Right lobe of liver (tissue), 6 donors: ENCODE measurements at regions not wholly inside any gene's neighbourhood (a gene's known extent, or its start where the extent isn't known, plus 50 kb on each side); places are given as distances from the start of the nearest gene placed in this dataset.

ENCODE experiments used
- ATAC-seq, 4 donors: fragments of 200-7000 bp; cut with Tn5 transposase; one replicate each; pipeline ENCODE4 v1.9.1; 2020; ENCODE audit warnings: mild to moderate bottlenecking in 4 of 4, moderate library complexity in 4 of 4
- DNase-seq, 3 donors: peaks; one replicate each; pipeline ENCODE4 v3.0.0-alpha.2; 2020
- H3K27ac ChIP-seq, 3 donors: fragments of 200-600 bp; one replicate each; pipeline ENCODE4 v1.8.0; 2022
- H3K27me3 ChIP-seq, 2 donors: fragments of 200-600 bp; one replicate each; pipeline ENCODE4 v1.8.0; 2022
- H3K36me3 ChIP-seq, 4 donors: fragments of 200-600 bp; sonication (generic) in 1 of 4; one replicate each; pipeline versions ENCODE4 v1.5.1 to v1.8.0; 2017 to 2022; ENCODE audit warnings: control low read depth in 1 of 4
- H3K4me1 ChIP-seq, 4 donors: fragments of 200-600 bp; sonication (generic) in 1 of 4; one replicate each; pipeline versions ENCODE4 v1.5.1 to v1.8.0; 2017 to 2022; ENCODE audit warnings: control low read depth in 1 of 4
- H3K4me3 ChIP-seq, 3 donors: fragments of 200-600 bp; one replicate each; pipeline ENCODE4 v1.8.0; 2022
- H3K9me3 ChIP-seq, 4 donors: fragments of 200-600 bp; sonication (generic) in 1 of 4; one replicate each; pipeline versions ENCODE4 v1.5.1 to v1.8.0; 2017 to 2022; ENCODE audit warnings: control low read depth in 1 of 4
- CTCF ChIP-seq, 4 donors: fragments of 200-600 bp in 3 of 4; fragments of 450-650 bp in 1 of 4; IDR thresholded peaks; one replicate each; pipeline versions ENCODE4 v1.5.1 to v1.8.0; 2016 to 2022; ENCODE audit warnings: antibody characterized with exemption in 4 of 4, mild to moderate bottlenecking in 2 of 4
- POLR2A ChIP-seq: fragments of 450-650 bp; IDR thresholded peaks from one replicate; pipeline ENCODE4 v1.6.1; 2017; ENCODE audit warnings: antibody characterized with exemption, mild to moderate bottlenecking
- WGBS: methylation state at CpG from one replicate; pipeline ENCODE4 v1.1.6; 2018; ENCODE audit warnings: low coverage, low lambda C conversion rate; ENCODE audit not compliant: insufficient coverage; ENCODE audit errors: missing lambda C conversion rate; 5-methylcytosine and 5-hydroxymethylcytosine counted together
- intact Hi-C, 2 donors: fragments of 100-400 bp; cut with DNase I; formaldehyde crosslinking; loops; one replicate each; pipeline versions ENCODE4 v1.11.2 to v1.14.1; 2022
- donor health status: DM: no; HTN: yes; CAD: no.
- donor health status: DM: no; HTN: no; CAD: no.
- donor health status: DM: no; HTN: no; CAD: no.
- donor health status: DM: no; HTN: yes; CAD: no.
- donor health status: DM: no; HTN: yes; CAD: no.

- DNase-seq = no peak
- Histone ChIP-seq H3K36me3 (no peaks in the 10 kb centered on the region), H3K9me3 (no peaks in the 10 kb centered on the region), H3K27ac (no peak overlapping the region), H3K27me3 (no peaks in the 10 kb centered on the region), H3K4me3 (no peak overlapping the region), H3K4me1 (no peaks in the 10 kb centered on the region)
- intact Hi-C loops = no loop called here
- ATAC-seq = no peak
- TF ChIP-seq POLR2A = no peak
- TF ChIP-seq CTCF (IDR thresholded peaks at IDR 0.05) = no peak
- 92% methylated on average over 1 of the region's 1 CpG for WGBS
Measured at GRCh38 chr2:150885236-150885635, 376.4 kb downstream of the RBM43 start.

GRCh38 chr2:150883613-150883895 is 378.1 kb downstream of the RBM43 start:
- DNase-seq = no peak
- Histone ChIP-seq H3K27me3 (no peaks in the 10 kb centered on the region), H3K9me3 (no peaks in the 10 kb centered on the region), H3K4me1 (no peaks in the 10 kb centered on the region), H3K27ac (no peak overlapping the region), H3K36me3 (no peaks in the 10 kb centered on the region), H3K4me3 (no peak overlapping the region)
- ATAC-seq = no peak
- intact Hi-C loops = no loop called here
- TF ChIP-seq POLR2A (no peak), CTCF (IDR thresholded peaks at IDR 0.05) (no peak)

GRCh38 chr2:150882751-150883612 is 378.7 kb downstream of the RBM43 start:
- Histone ChIP-seq H3K4me1 (no peaks in the 10 kb centered on the region), H3K27me3 (no peaks in the 10 kb centered on the region), H3K36me3 (no peaks in the 10 kb centered on the region), H3K4me3 (no peak overlapping the region), H3K9me3 (no peaks in the 10 kb centered on the region), H3K27ac (no peak overlapping the region)
- DNase-seq (no peak), ATAC-seq (no peak)
- intact Hi-C loops = no loop called here
- TF ChIP-seq CTCF (IDR thresholded peaks at IDR 0.05) = no peak
- TF ChIP-seq POLR2A = no peak
- WGBS = 63% methylated on average over 7 of the region's 7 CpGs

GRCh38 chr2:150880986-150881385 is 380.7 kb downstream of the RBM43 start:
- no peak overlapping the region for H3K4me3 ChIP-seq
- DNase-seq (no peak), ATAC-seq (no peak)
- no peaks in the 10 kb centered on the region for H3K9me3 ChIP-seq
- WGBS = 55% methylated on average over 2 of the region's 2 CpGs
- H3K36me3 ChIP-seq = no peaks in the 10 kb centered on the region
- no peaks in the 10 kb centered on the region for H3K4me1 ChIP-seq
- H3K27ac ChIP-seq = no peak overlapping the region
- intact Hi-C loops = no loop called here
- H3K27me3 ChIP-seq = no peaks in the 10 kb centered on the region
- TF ChIP-seq POLR2A (no peak), CTCF (IDR thresholded peaks at IDR 0.05) (no peak)

GRCh38 chr2:150878356-150878755 is 383.3 kb downstream of the RBM43 start:
- WGBS = 80% methylated on average over 1 of the region's 1 CpG
- H3K27ac ChIP-seq = no peak overlapping the region
- no peak overlapping the region for H3K4me3 ChIP-seq
- DNase-seq (no peak), ATAC-seq (peak in 1 of 4 donors; percentile 27)
- intact Hi-C loops = no loop called here
- TF ChIP-seq POLR2A (no peak), CTCF (IDR thresholded peaks at IDR 0.05) (no peak)
- no peaks in the 10 kb centered on the region for H3K4me1 ChIP-seq
- H3K27me3 ChIP-seq = no peaks in the 10 kb centered on the region
- H3K36me3 ChIP-seq = no peaks in the 10 kb centered on the region
- H3K9me3 ChIP-seq = no peaks in the 10 kb centered on the region
